Mesendoderm (in vitro differentiated cells): ENCODE measurements at regions not wholly inside any gene's neighbourhood (a gene's known extent, or its start where the extent isn't known, plus 50 kb on each side); places are given as distances from the start of the nearest gene placed in this dataset.

Experiments used
- DNase-seq: peaks from one replicate; pipeline ENCODE4 v3.0.0; 2013
- H2AK5ac ChIP-seq: 2 replicates; pipeline ENCODE4 v1.6.1; 2013; ENCODE audit warnings: low read length, inconsistent platforms
- H2BK120ac ChIP-seq: 2 replicates; pipeline ENCODE4 v1.6.1; 2013; ENCODE audit warnings: low read depth, mild to moderate bottlenecking, low read length, moderate library complexity, mixed read lengths
- H2BK15ac ChIP-seq: replicated peaks from 2 replicates; pipeline ENCODE4 v1.6.1; 2013; ENCODE audit warnings: low read depth, mild to moderate bottlenecking, moderate library complexity
- H2BK5ac ChIP-seq: 2 replicates; pipeline ENCODE4 v1.6.1; 2013; ENCODE audit warnings: low read length, inconsistent platforms
- H3K18ac ChIP-seq: 2 replicates; pipeline ENCODE4 v1.6.1; 2013; ENCODE audit warnings: mild to moderate bottlenecking, low read length, mixed read lengths
- H3K23ac ChIP-seq: one replicate; pipeline ENCODE4 v1.6.1; 2013; ENCODE audit warnings: low read length
- H3K27ac ChIP-seq: 2 replicates; pipeline ENCODE4 v1.5.1; 2013; ENCODE audit warnings: low read depth, mild to moderate bottlenecking, inconsistent platforms, low read length, moderate library complexity
- H3K27me3 ChIP-seq: 2 replicates; pipeline ENCODE4 v1.6.1; 2013; ENCODE audit warnings: low read length, control low read depth, mild to moderate bottlenecking, inconsistent platforms; ENCODE audit not compliant: insufficient read depth, poor library complexity
- H3K36me3 ChIP-seq: 2 replicates; pipeline ENCODE4 v1.6.1; 2013; ENCODE audit warnings: low read length, inconsistent platforms; ENCODE audit not compliant: control insufficient read depth, insufficient read depth
- H3K4ac ChIP-seq: one replicate; pipeline ENCODE4 v1.6.1; 2013; ENCODE audit warnings: low read depth, mild to moderate bottlenecking, low read length, moderate library complexity
- H3K4me1 ChIP-seq: 2 replicates; pipeline ENCODE4 v1.6.1; 2013; ENCODE audit warnings: low read depth, low read length, inconsistent platforms; ENCODE audit not compliant: control insufficient read depth
- H3K4me2 ChIP-seq: 2 replicates; pipeline ENCODE4 v1.6.1; 2013; ENCODE audit warnings: low read length
- H3K4me3 ChIP-seq: 2 replicates; pipeline ENCODE4 v1.5.1; 2013; ENCODE audit warnings: mild to moderate bottlenecking, low read length
- H3K56ac ChIP-seq: one replicate; pipeline ENCODE4 v1.6.1; 2013; ENCODE audit warnings: low read length
- H3K79me1 ChIP-seq: 2 replicates; pipeline ENCODE4 v1.6.1; 2013; ENCODE audit warnings: low read length, inconsistent platforms
- H3K79me2 ChIP-seq: 2 replicates; pipeline ENCODE4 v1.6.1; 2013; ENCODE audit warnings: mild to moderate bottlenecking, low read length; ENCODE audit not compliant: control insufficient read depth, insufficient read depth
- H3K9ac ChIP-seq: 2 replicates; pipeline ENCODE4 v1.6.1; 2013; ENCODE audit warnings: low read length, inconsistent platforms
- H4K5ac ChIP-seq: one replicate; pipeline ENCODE4 v1.6.1; 2013; ENCODE audit warnings: low read length
- H4K8ac ChIP-seq: one replicate; pipeline ENCODE4 v1.6.1; 2013; ENCODE audit warnings: low read depth, mild to moderate bottlenecking, control low read depth, low read length, moderate library complexity
- WGBS: extraction: QIAGEN DNeasy Blood & Tissue Kit; methylation state at CpG from one replicate; pipeline ENCODE4 v1.1.7; 2013; ENCODE audit warnings: low lambda C conversion rate, missing lambda C conversion rate; ENCODE audit not compliant: insufficient coverage; ENCODE audit errors: extremely low coverage; 5-methylcytosine and 5-hydroxymethylcytosine counted together

DNA sequence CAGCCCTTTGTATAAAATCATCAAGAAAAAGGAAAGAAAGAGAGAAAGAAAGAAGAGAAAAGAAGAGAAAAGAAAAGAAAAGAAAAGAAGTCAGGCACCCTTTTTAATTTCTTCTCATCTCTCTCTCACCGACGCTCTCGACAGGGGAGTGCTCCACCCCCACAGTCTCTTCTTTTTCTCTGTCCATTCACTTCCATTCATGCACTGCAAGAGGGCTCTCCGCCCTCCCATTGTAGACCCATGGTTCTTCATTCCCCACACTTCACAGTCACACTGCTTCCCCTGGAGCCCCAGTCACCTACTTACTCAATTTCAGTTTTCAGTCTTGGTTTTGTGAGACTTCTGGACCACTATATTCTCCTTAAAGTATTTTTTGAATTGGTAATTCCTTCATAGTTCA lies 254.7 kb downstream of the SOX2 start:
- no peak overlapping the region for H4K8ac ChIP-seq
- H4K5ac ChIP-seq: no peak overlapping the region
- no peak overlapping the region for H2BK15ac ChIP-seq
- no peaks in the 10 kb centered on the region for H3K36me3 ChIP-seq
- H3K4me2 ChIP-seq: no peak overlapping the region
- no peaks in the 10 kb centered on the region for H3K27me3 ChIP-seq
- no peak overlapping the region for H3K18ac ChIP-seq
- no peak overlapping the region for H3K56ac ChIP-seq
- H3K23ac ChIP-seq: no peak overlapping the region
- peaks cover 1% of the 10 kb centered on the region for H3K4me1 ChIP-seq
- no peak overlapping the region for H3K9ac ChIP-seq
- H3K27ac ChIP-seq: no peak overlapping the region
- H3K79me2 ChIP-seq: no peaks in the 10 kb centered on the region
- H3K4me3 ChIP-seq: no peak overlapping the region
- no peak overlapping the region for H2BK5ac ChIP-seq
- H3K79me1 ChIP-seq: no peaks in the 10 kb centered on the region
- DNase-seq: peak; percentile 18
- no peak overlapping the region for H3K4ac ChIP-seq
- H2AK5ac ChIP-seq: no peak overlapping the region
- WGBS: no CpG with 5 or more reads among the region's 4 CpGs
- no peak overlapping the region for H2BK120ac ChIP-seq

- Histone ChIP-seq H3K4me3 (no peak overlapping the region), H4K5ac (no peak overlapping the region), H2AK5ac (no peak overlapping the region), H3K36me3 (no peaks in the 10 kb centered on the region), H3K4me1 (peaks cover 1% of the 10 kb centered on the region), H4K8ac (no peak overlapping the region), H3K4me2 (no peak overlapping the region), H3K18ac (no peak overlapping the region), H3K79me2 (no peaks in the 10 kb centered on the region), H3K56ac (no peak overlapping the region), H2BK120ac (no peak overlapping the region), H3K27ac (no peak overlapping the region), H3K4ac (no peak overlapping the region), H2BK15ac (no peak overlapping the region), H3K27me3 (no peaks in the 10 kb centered on the region), H3K79me1 (no peaks in the 10 kb centered on the region), H2BK5ac (no peak overlapping the region), H3K23ac (no peak overlapping the region), H3K9ac (no peak overlapping the region)
- WGBS: no CpG with 5 or more reads among the region's 3 CpGs
- DNase-seq: no peak
Observed at GRCh38 chr3:181969925-181970324, 258.2 kb downstream of the SOX2 start.

GRCh38 chr3:181971424-181971823 lies 259.7 kb downstream of the SOX2 start:
- WGBS: no CpG with 5 or more reads among the region's 2 CpGs
- no peak overlapping the region for H3K4ac ChIP-seq
- DNase-seq: no peak
- H2AK5ac ChIP-seq: no peak overlapping the region
- H3K18ac ChIP-seq: no peak overlapping the region
- H3K79me1 ChIP-seq: no peaks in the 10 kb centered on the region
- no peaks in the 10 kb centered on the region for H3K36me3 ChIP-seq
- no peak overlapping the region for H3K23ac ChIP-seq
- no peak overlapping the region for H4K8ac ChIP-seq
- H3K27me3 ChIP-seq: no peaks in the 10 kb centered on the region
- no peak overlapping the region for H3K56ac ChIP-seq
- no peak overlapping the region for H2BK15ac ChIP-seq
- H3K79me2 ChIP-seq: no peaks in the 10 kb centered on the region
- H3K4me3 ChIP-seq: no peak overlapping the region
- H3K27ac ChIP-seq: no peak overlapping the region
- no peak overlapping the region for H4K5ac ChIP-seq
- H3K4me2 ChIP-seq: no peak overlapping the region
- H2BK120ac ChIP-seq: no peak overlapping the region
- no peak overlapping the region for H2BK5ac ChIP-seq
- H3K9ac ChIP-seq: no peak overlapping the region
- no peaks in the 10 kb centered on the region for H3K4me1 ChIP-seq

DNA sequence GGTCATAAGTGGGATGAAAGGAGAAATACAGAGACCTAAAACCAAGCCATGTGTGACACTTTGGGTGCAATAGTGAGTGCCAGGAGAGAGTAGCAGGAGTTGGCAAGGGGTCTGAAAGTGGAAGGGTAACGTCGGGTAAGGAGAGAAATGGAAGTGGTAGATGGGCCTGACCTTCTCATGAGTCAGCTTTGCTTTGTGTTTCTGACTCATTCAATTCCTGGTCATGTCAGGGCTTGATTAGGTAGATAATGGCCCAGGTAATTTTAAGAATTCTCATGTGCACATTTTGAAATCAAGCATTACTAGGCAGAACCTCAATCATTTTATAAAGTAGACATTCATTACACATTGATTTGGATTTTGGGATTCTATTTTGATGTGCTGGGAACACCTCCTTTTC lies 262.5 kb downstream of the SOX2 start:
- no peak for DNase-seq
- Histone ChIP-seq H3K79me2 (no peaks in the 10 kb centered on the region), H3K36me3 (no peaks in the 10 kb centered on the region), H2BK15ac (no peak overlapping the region), H3K18ac (no peak overlapping the region), H3K4ac (no peak overlapping the region), H3K23ac (no peak overlapping the region), H2AK5ac (no peak overlapping the region), H2BK5ac (no peak overlapping the region), H3K4me2 (no peak overlapping the region), H3K27ac (no peak overlapping the region), H4K8ac (no peak overlapping the region), H3K56ac (no peak overlapping the region), H3K79me1 (no peaks in the 10 kb centered on the region), H3K27me3 (no peaks in the 10 kb centered on the region), H4K5ac (no peak overlapping the region), H3K4me1 (no peaks in the 10 kb centered on the region), H2BK120ac (no peak overlapping the region), H3K4me3 (no peak overlapping the region), H3K9ac (no peak overlapping the region)
- WGBS: no CpG with 5 or more reads among the region's 2 CpGs

- Histone ChIP-seq H3K4ac (no peak overlapping the region), H3K9ac (no peak overlapping the region), H3K4me3 (no peak overlapping the region), H3K27me3 (no peaks in the 10 kb centered on the region), H4K5ac (no peak overlapping the region), H2BK120ac (no peak overlapping the region), H3K4me2 (no peak overlapping the region), H2AK5ac (no peak overlapping the region), H3K27ac (no peak overlapping the region), H4K8ac (no peak overlapping the region), H3K18ac (no peak overlapping the region), H3K23ac (no peak overlapping the region), H3K56ac (no peak overlapping the region), H2BK5ac (no peak overlapping the region), H3K79me2 (no peaks in the 10 kb centered on the region), H3K4me1 (no peaks in the 10 kb centered on the region), H2BK15ac (no peak overlapping the region), H3K79me1 (no peaks in the 10 kb centered on the region), H3K36me3 (no peaks in the 10 kb centered on the region)
- WGBS: no CpG with 5 or more reads among the region's 1 CpG
- no peak for DNase-seq
Observed at GRCh38 chr3:181976526-181976925, 264.8 kb downstream of the SOX2 start.

GRCh38 chr3:181985386-181985785 lies 273.7 kb downstream of the SOX2 start:
- Histone ChIP-seq H3K56ac (no peak overlapping the region), H3K4me2 (no peak overlapping the region), H4K5ac (no peak overlapping the region), H2AK5ac (no peak overlapping the region), H3K18ac (no peak overlapping the region), H3K27me3 (no peaks in the 10 kb centered on the region), H3K36me3 (no peaks in the 10 kb centered on the region), H2BK120ac (no peak overlapping the region), H2BK5ac (no peak overlapping the region), H3K79me1 (no peaks in the 10 kb centered on the region), H3K27ac (no peak overlapping the region), H3K4me3 (no peak overlapping the region), H2BK15ac (no peak overlapping the region), H3K4ac (no peak overlapping the region), H3K4me1 (no peaks in the 10 kb centered on the region), H4K8ac (no peak overlapping the region), H3K9ac (no peak overlapping the region), H3K23ac (no peak overlapping the region), H3K79me2 (no peaks in the 10 kb centered on the region)
- DNase-seq: no peak
- no CpG with 5 or more reads among the region's 2 CpGs for WGBS
